ENCODE measurements at regions not wholly inside any gene's neighbourhood (a gene's known extent, or its start where the extent isn't known, plus 50 kb on each side); places are given as distances from the start of the nearest gene placed in this dataset.

- H3K4me2 ChIP-seq (ENCODE audit: low read length) = no peak overlapping the region
- H2AFZ ChIP-seq (ENCODE audit: low read depth, low read length) = no peak overlapping the region
- no peaks in the 10 kb centered on the region for H3K36me3 ChIP-seq (ENCODE audit: insufficient read depth, low read length)
- H3K9me2 ChIP-seq (ENCODE audit: insufficient read depth, low read length) = no peaks in the 10 kb centered on the region
- H3K27me3 ChIP-seq (ENCODE audit: insufficient read depth, low read depth, low read length) = no peaks in the 10 kb centered on the region
- no peak overlapping the region for H3K27ac ChIP-seq (ENCODE audit: low read length)
- no peaks in the 10 kb centered on the region for H3K9me3 ChIP-seq (ENCODE audit: low read length)
- H3K9ac ChIP-seq (ENCODE audit: low read length) = no peak overlapping the region
- no peak overlapping the region for H3K4me3 ChIP-seq (ENCODE audit: low read length)
- no peak for TF ChIP-seq TAF1 (IDR thresholded peaks at IDR 0.05; ENCODE audit: low read depth)
- TF ChIP-seq REST (IDR thresholded peaks at IDR 0.05; ENCODE audit: borderline replicate concordance) = no peak
- TF ChIP-seq RAD21 (conservative IDR thresholded peaks at IDR 0.05) = no peak
- no peak for TF ChIP-seq CTCF (IDR thresholded peaks at IDR 0.05; ENCODE audit: poor library complexity, severe bottlenecking)
- no peak for TF ChIP-seq EZH2 (IDR thresholded peaks at IDR 0.05; ENCODE audit: borderline replicate concordance, insufficient read depth, low read length, poor library complexity, severe bottlenecking)
- TF ChIP-seq MXI1 (conservative IDR thresholded peaks at IDR 0.05; ENCODE audit: poor library complexity, severe bottlenecking) = no peak
- TF ChIP-seq EP300 (conservative IDR thresholded peaks at IDR 0.05; ENCODE audit: poor library complexity, severe bottlenecking) = no peak
- TF ChIP-seq POLR2AphosphoS5 (IDR thresholded peaks at IDR 0.05) = no peak
- no peaks in the 10 kb centered on the region for H3F3A ChIP-seq (ENCODE audit: insufficient read depth, low read length, poor library complexity, severe bottlenecking)
- no peaks in the 10 kb centered on the region for H4K20me1 ChIP-seq (ENCODE audit: insufficient read depth)
- H3K79me2 ChIP-seq (replicated peaks; ENCODE audit: insufficient read depth, low read length) = no peaks in the 10 kb centered on the region
Measured at GRCh38 chr12:17344649-17345048, 738.7 kb upstream of the LMO3 start.

- no peaks in the 10 kb centered on the region for H3K79me2 ChIP-seq (replicated peaks; ENCODE audit: insufficient read depth, low read length)
- H3K9me2 ChIP-seq (ENCODE audit: insufficient read depth, low read length) = no peaks in the 10 kb centered on the region
- no peaks in the 10 kb centered on the region for H3K9me3 ChIP-seq (ENCODE audit: low read length)
- H3F3A ChIP-seq (ENCODE audit: insufficient read depth, low read length, poor library complexity, severe bottlenecking) = no peaks in the 10 kb centered on the region
- H2AFZ ChIP-seq (ENCODE audit: low read depth, low read length) = no peak overlapping the region
- H3K36me3 ChIP-seq (ENCODE audit: insufficient read depth, low read length) = no peaks in the 10 kb centered on the region
- H3K27ac ChIP-seq (ENCODE audit: low read length) = no peak overlapping the region
- H4K20me1 ChIP-seq (ENCODE audit: insufficient read depth) = no peaks in the 10 kb centered on the region
- no peak overlapping the region for H3K9ac ChIP-seq (ENCODE audit: low read length)
- H3K27me3 ChIP-seq (ENCODE audit: insufficient read depth, low read depth, low read length) = no peaks in the 10 kb centered on the region
- TF ChIP-seq EP300 (conservative IDR thresholded peaks at IDR 0.05; ENCODE audit: poor library complexity, severe bottlenecking) (no peak), POLR2AphosphoS5 (IDR thresholded peaks at IDR 0.05) (no peak), SMC3 (conservative IDR thresholded peaks at IDR 0.05; ENCODE audit: poor library complexity) (no peak), TAF1 (IDR thresholded peaks at IDR 0.05; ENCODE audit: low read depth) (no peak), MXI1 (conservative IDR thresholded peaks at IDR 0.05; ENCODE audit: poor library complexity, severe bottlenecking) (no peak), EZH2 (IDR thresholded peaks at IDR 0.05; ENCODE audit: borderline replicate concordance, insufficient read depth, low read length, poor library complexity, severe bottlenecking) (no peak)
- H3K4me2 ChIP-seq (ENCODE audit: low read length) = no peak overlapping the region
- H3K4me3 ChIP-seq (ENCODE audit: low read length) = no peak overlapping the region
Measured at GRCh38 chr12:17342381-17342961, 736.5 kb upstream of the LMO3 start.

All from neural cell (in vitro differentiated cells).